ENCODE measurements at regions not wholly inside any gene's neighbourhood (a gene's known extent, or its start where the extent isn't known, plus 50 kb on each side); places are given as distances from the start of the nearest gene placed in this dataset.

DNA sequence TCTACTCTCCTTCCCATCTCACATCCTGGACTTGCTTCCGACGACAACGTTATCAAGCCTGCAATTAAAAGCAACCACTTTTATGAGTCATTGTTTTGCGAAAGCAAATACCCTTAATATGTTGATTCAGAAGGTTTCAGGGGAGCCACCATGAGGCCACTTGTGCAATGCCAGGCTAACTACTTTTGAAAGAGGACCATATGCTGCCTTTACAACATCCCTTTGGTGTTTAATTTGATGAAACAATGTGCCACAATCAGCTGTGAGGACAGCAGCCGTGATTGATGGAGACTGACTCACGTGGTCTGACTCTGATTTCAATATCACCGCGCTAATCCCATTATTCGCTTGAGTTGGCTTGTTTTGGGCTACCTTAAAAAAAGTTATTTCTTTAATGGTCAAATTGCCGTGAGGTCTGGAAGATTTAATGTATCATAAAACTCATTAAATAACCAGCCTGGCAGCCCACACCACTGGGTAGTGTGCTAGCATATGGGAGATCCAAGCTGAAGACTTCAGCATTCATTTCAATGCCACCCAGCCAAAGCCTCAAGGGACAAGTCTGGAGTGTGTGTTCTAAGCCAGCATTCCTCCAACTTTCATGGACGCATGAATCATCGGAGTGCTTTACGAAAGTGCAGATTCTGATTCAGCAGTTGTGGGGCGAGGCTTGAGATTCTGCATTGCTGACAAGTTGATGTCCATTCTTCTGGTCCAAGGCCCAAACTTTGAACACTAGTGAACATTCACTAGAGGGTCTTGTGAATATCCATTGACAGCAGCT, 73.3 kb upstream of the PAXBP1 start:
- TF ChIP-seq SP1 (IDR thresholded peaks at IDR 0.05), result no peak
- TF ChIP-seq FOXM1 (IDR thresholded peaks at IDR 0.05; ENCODE audit: borderline replicate concordance), result no peak
- TF ChIP-seq NFRKB (IDR thresholded peaks at IDR 0.05), result no peak
- no peak for TF ChIP-seq FOXA1 (IDR thresholded peaks at IDR 0.05)
- no peak for TF ChIP-seq ZNF384 (IDR thresholded peaks at IDR 0.05)
- no peak for TF ChIP-seq HDGF (IDR thresholded peaks at IDR 0.05; ENCODE audit: borderline replicate concordance)
- no peak for TF ChIP-seq L3MBTL2 (conservative IDR thresholded peaks at IDR 0.05)
- TF ChIP-seq FOXK2 (IDR thresholded peaks at IDR 0.05), result no peak
- no peak for TF ChIP-seq SUZ12 (IDR thresholded peaks at IDR 0.05)
- TF ChIP-seq, protein P1, sequence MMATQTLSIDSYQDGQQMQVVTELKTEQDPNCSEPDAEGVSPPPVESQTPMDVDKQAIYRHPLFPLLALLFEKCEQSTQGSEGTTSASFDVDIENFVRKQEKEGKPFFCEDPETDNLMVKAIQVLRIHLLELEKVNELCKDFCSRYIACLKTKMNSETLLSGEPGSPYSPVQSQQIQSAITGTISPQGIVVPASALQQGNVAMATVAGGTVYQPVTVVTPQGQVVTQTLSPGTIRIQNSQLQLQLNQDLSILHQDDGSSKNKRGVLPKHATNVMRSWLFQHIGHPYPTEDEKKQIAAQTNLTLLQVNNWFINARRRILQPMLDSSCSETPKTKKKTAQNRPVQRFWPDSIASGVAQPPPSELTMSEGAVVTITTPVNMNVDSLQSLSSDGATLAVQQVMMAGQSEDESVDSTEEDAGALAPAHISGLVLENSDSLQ (IDR thresholded peaks at IDR 0.05), result peak; percentile 45
- TF ChIP-seq ELF4 (IDR thresholded peaks at IDR 0.05), result no peak
